ENCODE measurements at regions not wholly inside any gene's neighbourhood (a gene's known extent, or its start where the extent isn't known, plus 50 kb on each side); places are given as distances from the start of the nearest gene placed in this dataset.

DNA sequence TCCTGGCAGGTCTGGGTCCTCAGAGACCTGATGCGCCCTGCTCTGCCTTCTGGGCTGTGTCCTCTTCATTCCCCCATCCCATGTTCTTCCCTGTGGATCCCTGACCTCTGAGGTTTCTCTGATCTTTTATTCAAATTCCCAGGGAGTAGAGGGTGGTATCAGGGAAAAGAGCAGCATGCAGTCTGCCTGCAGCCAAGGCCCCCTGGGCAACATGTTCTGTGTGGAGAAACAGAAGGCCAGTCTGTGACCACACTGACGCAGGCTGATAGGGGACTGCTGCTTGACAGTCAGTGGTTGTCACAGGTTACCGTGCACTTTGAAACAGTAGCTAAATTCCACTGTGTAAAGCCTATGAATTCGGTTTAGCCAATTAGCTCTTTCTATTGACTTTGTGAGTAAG, 156.6 kb upstream of the IRX2 start:
- POLR2A ChIA-PET: no interaction called here
- Histone ChIP-seq H3K4me2 (ENCODE audit: insufficient read depth, low read length) (no peak overlapping the region), H3K79me2 (ENCODE audit: control insufficient read depth, insufficient read depth, low read length) (no peaks in the 10 kb centered on the region), H3K27ac (ENCODE audit: extremely low read depth, low read depth, low read length) (no peak overlapping the region), H3K27me3 (ENCODE audit: control insufficient read depth in 2 of 2, insufficient read depth in 2 of 2, low read length in 2 of 2) (peaks cover 0 to 26% of the 10 kb centered on the region in 2 experiments; a peak in 3 of 5 replicates), H3K9me1 (ENCODE audit: control insufficient read depth, insufficient read depth, low read length) (no peaks in the 10 kb centered on the region), H3K4me3 (no peak overlapping the region), H3K9ac (ENCODE audit: insufficient read depth in 1 of 2, low read depth in 2 of 2, low read length in 2 of 2) (no peak overlapping the region), H3K36me3 (ENCODE audit: control insufficient read depth, insufficient read depth, low read length) (no peaks in the 10 kb centered on the region), H3K4me1 (replicated peaks in 1 of 2; ENCODE audit: control insufficient read depth in 2 of 2, insufficient read depth in 2 of 2, low read length in 2 of 2) (no peaks in the 10 kb centered on the region), H3K9me3 (replicated peaks; ENCODE audit: control insufficient read depth, insufficient read depth, low read depth, low read length) (no peaks in the 10 kb centered on the region), H2AFZ (ENCODE audit: low read depth, low read length) (no peak overlapping the region), H4K20me1 (replicated peaks; ENCODE audit: control insufficient read depth, insufficient read depth, low read length) (no peaks in the 10 kb centered on the region)
- in situ Hi-C loops (cut with MboI): no loop called here
- FAIRE-seq: no peak
- CTCF ChIA-PET (ENCODE audit: low intra/inter-chr PET ratio): no interaction called here
- no peak for DNase-seq (ENCODE audit: extremely low read depth in 1 of 4, low spot score in 3 of 4)
- no peak for ATAC-seq
- no TSS peak for BruUV-seq (replicated peaks)
- TF ChIP-seq ASH1L (IDR thresholded peaks at IDR 0.05; ENCODE audit: borderline replicate concordance, low read depth, partially characterized antibody) (no peak), ATF7 (IDR thresholded peaks at IDR 0.05) (no peak), SMARCA4 (IDR thresholded peaks at IDR 0.05) (no peak)
- TF ChIP-seq, protein P1, sequence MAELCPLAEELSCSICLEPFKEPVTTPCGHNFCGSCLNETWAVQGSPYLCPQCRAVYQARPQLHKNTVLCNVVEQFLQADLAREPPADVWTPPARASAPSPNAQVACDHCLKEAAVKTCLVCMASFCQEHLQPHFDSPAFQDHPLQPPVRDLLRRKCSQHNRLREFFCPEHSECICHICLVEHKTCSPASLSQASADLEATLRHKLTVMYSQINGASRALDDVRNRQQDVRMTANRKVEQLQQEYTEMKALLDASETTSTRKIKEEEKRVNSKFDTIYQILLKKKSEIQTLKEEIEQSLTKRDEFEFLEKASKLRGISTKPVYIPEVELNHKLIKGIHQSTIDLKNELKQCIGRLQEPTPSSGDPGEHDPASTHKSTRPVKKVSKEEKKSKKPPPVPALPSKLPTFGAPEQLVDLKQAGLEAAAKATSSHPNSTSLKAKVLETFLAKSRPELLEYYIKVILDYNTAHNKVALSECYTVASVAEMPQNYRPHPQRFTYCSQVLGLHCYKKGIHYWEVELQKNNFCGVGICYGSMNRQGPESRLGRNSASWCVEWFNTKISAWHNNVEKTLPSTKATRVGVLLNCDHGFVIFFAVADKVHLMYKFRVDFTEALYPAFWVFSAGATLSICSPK (IDR thresholded peaks at IDR 0.05; ENCODE audit: borderline replicate concordance): no peak
- TF ChIP-seq, protein P2, sequence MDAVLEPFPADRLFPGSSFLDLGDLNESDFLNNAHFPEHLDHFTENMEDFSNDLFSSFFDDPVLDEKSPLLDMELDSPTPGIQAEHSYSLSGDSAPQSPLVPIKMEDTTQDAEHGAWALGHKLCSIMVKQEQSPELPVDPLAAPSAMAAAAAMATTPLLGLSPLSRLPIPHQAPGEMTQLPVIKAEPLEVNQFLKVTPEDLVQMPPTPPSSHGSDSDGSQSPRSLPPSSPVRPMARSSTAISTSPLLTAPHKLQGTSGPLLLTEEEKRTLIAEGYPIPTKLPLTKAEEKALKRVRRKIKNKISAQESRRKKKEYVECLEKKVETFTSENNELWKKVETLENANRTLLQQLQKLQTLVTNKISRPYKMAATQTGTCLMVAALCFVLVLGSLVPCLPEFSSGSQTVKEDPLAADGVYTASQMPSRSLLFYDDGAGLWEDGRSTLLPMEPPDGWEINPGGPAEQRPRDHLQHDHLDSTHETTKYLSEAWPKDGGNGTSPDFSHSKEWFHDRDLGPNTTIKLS (IDR thresholded peaks at IDR 0.05; ENCODE audit: borderline replicate concordance, low read depth): no peak
- intact Hi-C loops (cut with micrococcal nuclease): no loop called here
- WGBS (ENCODE audit: insufficient coverage, low coverage, missing lambda C conversion rate): 1% methylated on average over 4 of the region's 4 CpGs
